Hematopoietic multipotent progenitor cell treated with erythropoietin and hydrocortisone succinate and interleukin-3 and kit ligand, for 8 days (in vitro differentiated cells): ENCODE measurements at regions not wholly inside any gene's neighbourhood (a gene's known extent, or its start where the extent isn't known, plus 50 kb on each side); places are given as distances from the start of the nearest gene placed in this dataset.

Source experiments
- DNase-seq: peaks from one replicate; pipeline ENCODE4 v3.0.0-alpha.2; 2015

DNA sequence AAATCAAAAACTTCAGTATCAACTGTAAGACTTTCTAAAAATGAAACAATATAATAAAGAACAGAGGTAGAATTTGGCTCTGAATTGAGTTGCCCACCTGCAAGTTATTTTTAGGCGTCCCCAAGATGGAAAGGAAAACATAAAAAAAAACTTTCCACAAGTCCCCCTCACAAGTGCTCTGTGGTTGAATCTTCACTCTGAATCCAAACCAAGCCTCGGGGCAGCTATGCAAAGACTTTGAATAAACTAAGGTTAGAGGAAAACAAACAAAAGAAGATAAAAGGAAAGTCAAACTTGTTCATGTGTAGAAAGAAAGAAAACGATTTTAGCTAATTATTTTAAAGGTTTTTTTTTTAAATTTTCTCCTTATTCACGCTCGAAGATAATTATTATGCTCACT is 372.4 kb upstream of the SLIT2 start:
- DNase-seq, result no peak

DNA sequence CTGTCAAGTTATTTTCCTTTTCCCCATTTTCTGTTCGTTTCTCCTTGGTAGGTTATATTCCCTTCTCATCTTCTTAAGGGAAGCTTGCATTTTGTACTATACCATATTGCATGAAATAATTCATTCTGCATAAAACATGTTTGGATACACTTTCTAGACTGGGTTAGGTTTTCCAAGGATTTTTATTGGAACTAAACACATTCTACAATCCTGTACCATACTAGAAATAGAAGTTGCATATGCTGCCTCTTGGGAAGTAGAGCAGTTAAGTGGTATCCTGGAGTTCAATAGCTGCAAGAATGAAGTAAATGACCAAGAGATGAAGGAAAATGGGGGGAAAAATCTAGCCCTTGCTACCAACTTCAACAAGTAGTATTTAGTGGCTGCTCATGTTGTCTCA is 393.7 kb upstream of the SLIT2 start:
- no peak for DNase-seq

DNA sequence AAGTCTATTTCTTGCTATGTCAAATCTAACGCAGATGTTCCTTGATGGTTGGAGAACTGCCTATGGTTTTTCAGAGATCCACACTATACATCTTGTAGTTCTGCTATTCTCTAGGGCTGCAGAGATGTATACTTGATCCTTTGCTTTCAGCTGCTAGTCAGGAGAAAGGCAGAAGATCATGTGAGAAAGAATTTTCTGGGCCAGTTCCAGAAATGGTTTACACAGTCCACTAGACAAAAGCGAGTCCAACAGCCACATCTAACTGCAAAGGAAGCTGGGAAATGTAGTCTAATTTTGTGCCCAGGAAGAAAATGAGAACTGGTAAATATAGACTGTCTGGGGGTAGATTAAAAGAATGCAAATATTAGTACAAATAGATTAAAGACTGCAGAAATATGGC is 394.3 kb upstream of the SLIT2 start:
- no peak for DNase-seq

DNA sequence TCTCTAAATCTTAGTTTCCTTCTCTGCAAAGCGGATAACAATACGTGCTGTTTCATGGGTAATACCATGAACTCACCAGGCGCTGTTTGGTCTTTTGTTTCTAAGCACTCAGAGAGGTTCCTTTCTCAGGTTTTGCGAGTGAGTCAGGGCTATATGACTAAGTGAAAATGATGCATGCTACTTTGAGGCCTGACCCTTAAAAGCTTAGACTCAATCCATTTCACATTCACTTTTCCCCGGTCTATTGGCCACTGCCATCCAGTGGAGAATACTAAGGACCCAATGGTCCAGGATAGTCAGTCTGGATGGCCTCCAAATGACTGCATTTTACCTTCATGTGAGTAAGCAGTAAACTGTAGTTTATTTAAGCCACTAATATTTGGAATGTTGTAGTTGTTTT is 400.8 kb upstream of the SLIT2 start:
- DNase-seq, result no peak

DNA sequence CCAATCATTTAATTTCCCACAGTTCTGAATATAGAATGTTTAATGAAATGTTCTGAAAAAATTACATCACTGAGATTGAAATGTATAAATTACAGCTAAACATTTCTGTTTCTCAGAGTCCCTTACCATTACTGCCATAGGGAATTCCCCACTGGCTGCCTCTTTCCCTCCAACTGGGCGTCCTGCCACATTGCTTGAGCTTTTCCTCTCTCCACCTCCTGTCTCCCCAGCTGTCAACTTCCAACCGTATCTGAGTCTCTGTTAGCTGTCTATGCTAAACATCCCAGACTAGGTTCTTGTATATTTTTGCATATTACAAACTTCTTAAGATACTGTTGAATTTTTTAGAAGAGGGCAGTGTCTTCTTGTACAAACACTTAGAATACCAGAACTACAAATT is 407.3 kb upstream of the SLIT2 start:
- DNase-seq, result no peak

DNA sequence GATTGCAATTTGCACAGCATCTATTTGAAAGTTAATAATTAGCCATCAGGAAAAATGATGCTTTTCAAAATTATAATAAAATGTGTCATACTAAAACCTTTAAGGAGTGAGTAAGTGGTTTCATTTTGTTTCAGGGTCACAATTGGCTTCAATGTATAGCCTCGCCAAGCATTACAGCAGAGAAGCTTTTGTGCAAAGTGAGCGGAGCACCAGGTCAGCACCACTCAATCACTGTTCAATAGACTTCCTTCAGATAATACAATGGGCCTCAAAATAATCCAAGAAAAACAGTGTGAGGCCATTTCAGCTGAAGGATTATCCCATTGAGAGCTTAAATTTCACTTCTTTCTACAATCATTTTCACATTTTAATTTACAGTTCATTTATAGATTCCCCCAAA is 409.2 kb upstream of the SLIT2 start:
- DNase-seq, result no peak

DNA sequence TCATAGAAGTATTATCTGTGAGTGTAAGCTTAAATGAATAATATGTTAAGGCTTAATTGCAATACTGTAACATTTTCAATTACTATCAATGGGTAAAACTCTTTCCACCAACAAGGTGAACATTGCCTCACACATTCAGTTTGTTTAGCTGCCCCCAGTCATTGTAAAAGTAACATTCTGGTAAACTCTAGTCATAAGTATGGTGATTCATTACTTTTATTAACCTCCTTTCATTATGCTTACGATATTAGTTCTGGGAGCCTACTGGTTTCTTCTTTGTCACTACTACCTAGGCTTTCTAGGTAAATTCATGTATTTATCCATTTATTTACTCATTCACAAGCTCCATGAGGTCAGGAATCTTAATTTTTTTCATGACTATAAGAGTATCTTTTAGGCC is 412.8 kb upstream of the SLIT2 start:
- no peak for DNase-seq

DNA sequence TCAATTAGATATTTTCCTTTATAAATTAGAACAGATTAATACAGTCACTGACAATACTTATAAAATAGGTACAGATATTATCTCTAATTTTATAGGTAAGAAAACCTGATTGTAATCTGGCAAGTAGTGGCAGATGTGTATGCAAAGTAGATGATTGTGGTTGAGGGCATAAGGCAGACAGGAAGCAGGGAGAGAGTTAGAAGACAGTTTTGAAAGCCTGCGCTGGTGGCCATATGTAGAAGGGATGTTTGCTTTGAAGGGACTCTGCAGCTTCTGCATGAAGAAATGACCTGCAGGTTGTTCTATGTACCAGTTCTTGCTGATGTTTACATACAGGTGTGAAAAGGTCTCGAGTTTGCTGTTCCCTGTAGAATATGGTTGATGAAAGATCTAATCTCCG is 416.3 kb upstream of the SLIT2 start:
- no peak for DNase-seq

DNA sequence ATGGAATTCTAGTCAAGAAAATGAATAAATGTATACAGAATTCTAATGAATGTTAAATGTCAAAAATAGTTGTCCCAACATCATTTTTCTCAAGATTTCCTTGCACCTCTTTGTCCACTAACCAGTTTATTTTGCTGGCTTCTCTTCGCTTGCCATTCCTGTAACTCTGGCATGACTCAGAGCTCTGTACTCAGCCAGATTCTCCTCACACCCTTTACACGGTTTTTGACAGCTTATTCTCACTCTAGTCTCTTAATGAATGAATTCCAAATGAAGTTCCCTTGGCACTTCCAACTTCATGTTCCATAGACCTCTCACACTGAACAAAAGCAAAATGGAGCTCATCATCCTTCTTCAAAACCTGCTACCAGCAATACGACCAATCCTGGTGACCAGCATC is 419.3 kb upstream of the SLIT2 start:
- DNase-seq, result no peak

DNA sequence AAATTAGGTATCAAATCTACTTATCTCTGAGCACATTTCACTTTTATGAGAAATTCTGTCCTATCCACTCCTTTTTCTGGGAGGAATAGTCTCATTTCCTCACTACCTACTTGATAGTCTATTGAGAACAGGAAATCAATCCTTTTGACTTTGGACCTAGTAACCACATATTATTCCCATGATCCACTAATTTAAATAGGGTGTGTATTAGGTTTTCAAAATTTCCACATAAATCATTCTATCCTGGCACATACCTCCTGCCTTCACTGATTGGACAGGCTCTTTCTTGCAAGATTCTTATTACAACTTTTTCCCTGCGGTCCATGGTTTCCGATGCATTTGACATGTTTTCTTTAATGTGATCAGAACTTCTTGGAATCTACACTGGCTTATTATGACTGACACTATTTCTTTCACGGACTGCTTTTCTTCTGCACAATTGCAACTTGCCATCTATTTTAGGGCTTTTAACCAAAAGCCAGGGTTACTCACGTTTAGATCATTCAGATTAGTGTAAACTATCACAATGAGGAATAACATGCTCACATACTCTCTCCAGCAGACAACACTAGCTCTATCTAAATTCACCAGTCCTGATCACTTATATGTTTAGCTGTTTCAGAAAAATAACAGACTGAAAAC is 419.9 kb upstream of the SLIT2 start:
- DNase-seq, result no peak

DNA sequence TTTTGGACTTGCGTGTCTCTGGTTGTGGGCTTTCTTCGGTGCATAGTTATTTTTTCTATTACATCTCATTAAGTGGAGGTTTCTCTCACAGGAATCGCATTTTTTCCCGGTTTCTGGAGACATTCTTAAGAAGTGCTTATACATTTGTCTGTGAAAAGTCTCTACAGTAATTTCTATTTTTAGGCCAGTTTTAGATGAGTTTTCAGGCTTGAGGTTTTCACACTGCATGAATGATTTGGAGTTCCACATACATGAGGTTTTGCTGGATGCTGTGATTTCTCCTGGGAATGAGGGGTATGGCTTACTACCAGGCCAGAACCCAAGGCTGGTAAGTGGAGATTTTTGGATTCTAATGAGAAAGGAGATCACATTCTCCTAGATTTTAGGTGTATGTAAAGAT is 422.6 kb upstream of the SLIT2 start:
- DNase-seq, result no peak

DNA sequence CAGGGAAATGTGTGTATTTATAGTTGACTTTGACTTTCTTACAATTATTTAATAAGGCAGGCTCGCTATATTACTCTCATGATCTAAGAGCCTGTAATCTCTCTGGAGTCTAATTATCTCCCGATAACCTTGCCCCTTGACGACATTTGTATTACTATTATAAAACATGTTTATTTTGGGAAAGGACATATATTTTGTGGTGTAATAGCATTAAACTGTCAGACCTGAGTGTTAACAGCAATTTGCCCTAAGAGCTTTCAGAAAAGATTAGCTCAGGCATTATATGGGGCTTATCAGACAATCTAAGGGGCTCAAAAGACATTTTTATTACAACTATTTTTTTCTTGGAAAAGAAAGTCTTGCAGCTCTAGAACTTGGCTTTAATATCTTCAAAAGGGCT is 427.9 kb upstream of the SLIT2 start:
- no peak for DNase-seq

DNA sequence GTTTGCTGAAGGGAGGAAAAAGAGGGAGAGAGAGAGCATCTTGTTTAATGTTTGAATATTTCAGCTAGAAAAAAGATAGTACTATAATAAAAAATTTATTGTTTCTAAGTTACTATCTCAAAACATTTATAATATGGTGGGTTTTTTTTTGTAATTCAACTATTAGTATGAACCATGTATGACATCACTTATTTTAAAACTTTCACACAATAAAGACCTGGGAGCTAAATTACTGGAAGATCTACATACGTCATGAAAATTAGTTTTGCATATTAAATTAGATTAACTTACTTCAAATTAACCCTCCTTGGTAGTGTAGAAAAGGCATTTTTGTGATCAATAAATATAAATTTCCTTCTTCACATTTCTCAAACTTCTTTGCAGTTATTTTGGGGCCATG is 432.0 kb upstream of the SLIT2 start:
- DNase-seq, result no peak

DNA sequence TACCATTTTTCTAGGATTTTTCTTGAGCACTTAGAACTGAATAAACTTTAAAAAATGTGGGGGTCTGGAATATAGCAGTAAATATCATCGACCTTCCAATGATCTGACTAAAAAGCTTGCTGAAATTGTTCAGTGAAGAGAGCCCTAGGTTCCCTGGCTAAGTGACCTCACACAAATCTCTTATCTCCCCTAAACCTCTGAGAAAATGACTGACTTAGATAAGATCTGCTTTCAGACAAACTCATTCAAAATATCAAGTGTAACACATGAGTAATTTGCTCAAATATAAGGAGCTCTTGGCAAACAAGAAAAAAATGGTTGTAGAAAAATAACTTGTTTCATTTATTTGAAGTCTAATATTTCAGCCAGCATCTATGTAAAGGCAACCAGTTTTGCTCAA is 441.7 kb upstream of the SLIT2 start:
- DNase-seq, result no peak

DNA sequence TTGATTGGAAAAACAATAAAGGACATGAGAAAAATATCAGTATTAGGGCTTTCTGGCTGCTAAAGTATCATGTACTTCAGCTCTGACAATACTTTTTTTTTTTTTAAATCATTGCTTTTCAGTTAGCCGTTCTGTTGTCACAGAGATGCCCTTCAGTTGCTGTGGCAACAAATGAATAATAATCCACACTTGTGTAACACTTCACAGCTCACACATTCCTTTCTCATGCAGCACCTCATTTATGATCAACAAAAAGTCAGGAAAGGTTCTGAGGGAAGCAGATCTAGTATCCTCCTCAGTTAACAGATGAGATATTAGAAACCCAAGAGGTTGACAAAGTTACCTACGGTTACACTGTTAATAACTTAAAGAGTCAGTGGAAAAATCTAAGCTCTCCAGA is 444.2 kb upstream of the SLIT2 start:
- DNase-seq, result no peak

DNA sequence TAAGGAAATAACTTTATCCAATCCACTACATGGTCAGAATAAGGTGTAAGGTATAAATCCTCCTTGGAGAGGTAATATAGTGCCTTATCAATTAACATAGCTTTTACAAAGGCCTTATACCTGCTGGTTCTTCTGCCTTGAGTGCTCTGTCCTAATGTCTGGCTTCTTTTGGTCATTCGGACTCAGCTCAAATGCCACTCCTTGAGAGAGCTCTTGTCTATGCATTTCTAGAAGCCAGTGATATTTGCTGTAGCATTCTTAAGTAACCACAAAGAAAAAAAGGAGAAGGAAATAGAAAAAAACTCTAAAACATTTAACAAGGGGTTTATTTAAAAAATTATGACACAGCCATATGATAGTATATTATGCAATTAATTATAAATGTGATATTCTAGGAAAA is 444.8 kb upstream of the SLIT2 start:
- no peak for DNase-seq

DNA sequence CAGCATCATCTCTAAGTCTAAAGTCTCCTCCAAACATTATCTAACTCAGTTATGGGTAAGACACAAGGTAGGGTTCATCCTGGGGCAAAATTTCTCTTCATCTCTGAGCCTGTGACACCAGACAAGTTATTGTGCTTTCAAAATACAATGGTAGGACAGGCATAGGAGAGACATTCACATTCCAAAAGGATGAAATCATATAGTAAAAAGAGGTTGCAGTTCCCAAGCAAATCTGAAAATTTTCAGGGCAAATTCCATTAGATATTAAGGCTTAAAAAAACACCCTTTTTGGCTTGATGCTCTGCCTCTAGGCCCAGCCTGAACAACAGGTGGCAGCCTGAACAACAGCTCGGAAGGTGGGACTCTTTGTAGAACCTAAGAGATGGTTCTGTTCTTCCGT is 448.3 kb upstream of the SLIT2 start:
- no peak for DNase-seq

DNA sequence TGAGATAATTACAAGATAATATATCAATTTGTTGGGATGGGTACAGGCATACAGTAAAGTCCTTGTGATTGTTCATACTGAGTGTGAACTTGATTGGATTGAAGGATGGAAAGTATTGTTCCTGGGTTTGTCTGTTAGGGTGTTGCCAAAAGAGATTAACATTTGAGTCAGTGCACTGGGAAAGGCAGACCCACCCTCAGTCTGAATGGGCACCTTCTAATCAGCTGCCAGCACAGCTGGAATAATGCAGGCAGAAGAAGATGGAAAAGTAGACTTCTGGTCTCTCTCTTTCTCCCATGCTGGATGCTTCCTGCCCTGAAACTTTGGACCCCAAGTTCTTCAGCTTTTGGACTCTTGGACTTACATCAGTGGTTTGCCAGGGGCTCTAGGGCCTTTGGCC is 457.9 kb upstream of the SLIT2 start:
- no peak for DNase-seq

DNA sequence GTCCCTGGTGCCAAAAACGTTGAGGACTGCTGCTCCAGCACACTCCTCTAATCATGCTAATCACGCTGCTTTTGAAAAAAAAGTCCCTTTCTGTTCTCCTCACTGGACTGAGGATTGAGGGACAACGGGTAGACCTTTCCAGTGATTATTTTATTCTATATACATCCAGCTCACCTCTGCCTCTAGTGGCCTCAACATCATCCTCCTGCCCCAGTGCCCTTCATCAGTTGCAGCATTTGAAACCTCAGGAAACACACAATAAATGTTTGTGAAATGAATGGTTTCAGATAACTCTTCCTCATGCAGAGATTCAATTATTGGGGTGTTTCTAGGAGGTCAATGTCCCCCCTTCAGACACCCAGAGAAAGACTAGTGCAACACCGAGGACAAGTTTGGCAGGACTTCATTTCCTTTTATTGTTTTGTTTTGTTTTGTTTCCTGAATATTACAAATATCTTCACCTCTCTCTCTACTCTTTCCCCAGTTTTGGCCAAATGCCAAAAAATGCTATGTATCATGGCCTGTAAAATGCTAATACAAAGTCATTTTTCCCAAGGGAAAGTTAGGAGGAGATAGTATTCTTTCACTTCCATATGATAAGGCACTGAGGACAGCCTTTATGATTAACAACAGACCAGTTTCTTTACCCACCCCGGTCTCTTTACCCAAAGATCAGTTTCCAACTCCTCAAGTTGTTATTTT is 460.1 kb upstream of the SLIT2 start:
- no peak for DNase-seq

DNA sequence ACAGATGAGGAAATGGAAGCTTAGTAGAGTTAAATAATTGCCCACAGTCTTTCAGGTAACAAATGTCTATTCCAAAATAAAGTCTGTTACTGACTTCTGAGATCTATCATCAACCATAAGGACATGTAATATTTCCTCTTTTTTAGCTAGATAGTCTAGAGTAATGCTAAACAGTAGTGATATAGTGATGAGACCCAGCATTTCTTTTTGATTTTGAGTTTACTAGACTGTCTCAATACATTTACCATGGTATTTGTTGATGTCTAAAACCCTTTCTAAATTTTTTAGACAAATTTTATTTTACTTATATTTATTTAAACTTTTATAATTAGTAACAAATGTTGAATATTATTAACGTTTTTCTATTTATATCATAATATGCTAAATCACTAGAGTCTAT is 465.1 kb upstream of the SLIT2 start:
- no peak for DNase-seq

DNA sequence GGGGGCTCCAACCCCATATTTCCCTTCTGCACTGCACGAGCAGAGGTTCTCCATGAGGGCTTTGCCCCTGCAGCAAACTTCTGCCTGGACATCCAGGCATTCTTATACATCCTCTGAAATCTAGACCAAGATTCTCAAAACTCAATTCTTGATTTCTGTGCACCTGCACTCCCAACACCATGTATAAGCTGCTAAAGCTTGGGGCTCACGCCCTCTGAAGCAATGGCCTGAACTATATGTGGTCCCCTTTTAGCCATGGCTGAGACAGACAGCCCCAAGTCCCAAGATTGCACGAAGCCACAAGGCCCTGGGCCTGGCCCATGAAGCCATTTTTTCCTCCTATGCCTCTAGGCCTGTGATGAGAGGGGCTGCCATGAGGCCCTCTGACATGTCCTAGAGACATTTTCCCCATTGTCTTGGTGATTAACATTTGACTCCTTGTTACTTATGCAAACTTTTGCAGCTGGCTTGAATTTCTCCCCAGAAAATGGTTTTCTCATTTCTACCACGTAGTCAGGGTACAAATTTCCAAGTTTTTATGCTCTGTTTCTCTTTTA is 468.0 kb upstream of the SLIT2 start:
- DNase-seq, result no peak

DNA sequence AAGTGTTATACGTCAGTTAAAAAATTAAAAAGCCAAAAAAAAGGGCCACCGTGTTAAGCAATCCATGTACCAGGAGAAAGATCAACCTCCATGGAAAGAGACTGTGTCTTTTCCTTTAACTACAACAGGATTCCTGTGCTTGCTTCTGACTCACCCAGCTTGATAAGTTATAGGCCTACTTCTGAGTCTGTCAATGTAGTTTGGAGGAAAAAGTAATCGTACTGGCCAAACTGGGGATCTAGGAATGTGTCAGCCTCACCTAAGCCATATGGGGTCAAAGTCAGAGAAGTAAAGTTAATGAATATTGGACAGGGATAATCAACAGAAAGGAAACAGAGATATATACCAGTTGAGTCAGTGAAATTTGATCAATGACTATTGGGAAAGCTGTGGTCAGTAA is 470.8 kb upstream of the SLIT2 start:
- DNase-seq, result no peak

DNA sequence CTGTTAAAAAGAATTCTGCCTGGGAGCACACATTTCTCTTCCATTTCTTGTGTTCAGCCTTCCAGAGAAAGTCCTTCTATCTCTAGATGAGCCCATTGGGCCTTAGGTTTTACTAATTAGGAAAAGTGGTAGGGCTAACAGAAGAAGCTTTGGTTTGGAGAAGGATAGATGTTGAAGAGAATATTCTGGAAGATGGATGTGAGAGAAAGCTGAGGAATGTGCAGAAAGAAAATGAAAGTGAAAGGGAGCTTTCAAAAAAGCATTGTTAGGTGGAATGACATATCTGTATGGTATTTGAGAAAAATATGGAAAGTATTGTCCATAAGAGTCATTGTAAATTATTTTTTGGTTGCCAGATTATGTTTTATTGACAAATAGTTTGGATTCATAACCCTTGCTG is 474.8 kb upstream of the SLIT2 start:
- no peak for DNase-seq

DNA sequence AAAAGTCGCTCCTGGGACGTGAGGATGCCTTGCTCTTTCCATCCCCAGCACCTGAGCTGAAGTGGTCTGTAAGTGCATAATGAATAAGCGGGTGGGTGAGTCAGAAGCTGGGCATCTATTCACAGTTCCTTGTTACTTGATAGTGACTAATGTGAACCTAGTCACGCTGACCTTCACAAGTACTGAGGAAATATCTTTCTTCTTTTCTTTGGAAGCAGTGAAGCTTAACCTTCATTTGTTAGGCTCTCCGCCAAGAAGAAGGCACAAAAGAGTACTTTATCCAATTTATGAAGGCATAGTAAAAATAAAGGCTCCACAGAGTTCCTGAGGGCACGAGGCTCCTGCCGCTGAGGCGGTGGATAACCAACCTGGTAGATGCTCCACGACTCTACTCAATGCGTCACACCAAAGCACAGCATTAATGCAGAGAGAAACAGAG is 475.7 kb upstream of the SLIT2 start:
- no peak for DNase-seq

DNA sequence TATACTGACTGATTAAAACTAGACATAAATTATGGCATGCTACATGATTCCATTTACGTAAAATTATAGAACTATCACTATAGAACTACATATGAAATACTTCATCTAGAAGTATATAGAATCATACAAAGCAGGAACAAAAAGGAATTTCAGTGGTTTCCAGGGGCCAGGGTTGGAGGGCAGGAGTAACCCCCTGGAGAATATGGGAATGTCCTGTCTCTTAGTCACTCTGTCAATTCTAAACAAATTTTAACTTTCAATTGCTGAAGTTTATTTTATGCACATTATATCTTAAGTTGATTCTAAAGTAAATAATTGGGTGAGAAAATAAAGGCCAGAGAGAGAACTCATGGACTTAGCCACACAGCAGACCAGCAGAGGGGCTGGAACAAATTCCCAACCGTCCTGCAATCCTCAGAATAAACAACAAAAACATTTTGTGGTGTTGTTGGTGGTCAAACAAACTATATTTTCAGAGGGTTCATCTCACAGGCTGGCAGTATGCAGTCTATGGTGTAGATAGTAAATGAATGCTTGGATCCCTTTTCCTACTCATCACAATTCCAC is 476.9 kb upstream of the SLIT2 start:
- no peak for DNase-seq
